Body of pancreas (tissue), 4 donors: ENCODE measurements at regions not wholly inside any gene's neighbourhood (a gene's known extent, or its start where the extent isn't known, plus 50 kb on each side); places are given as distances from the start of the nearest gene placed in this dataset.

Source experiments
- ATAC-seq: fragments of 150-250 bp; one replicate; pipeline ENCODE4 v1.9.1; 2016
- DNase-seq, 4 donors: peaks; one replicate each; pipeline ENCODE4 v3.0.0-alpha.2; 2019
- H3K27ac ChIP-seq, 4 donors: fragments of 200-600 bp; sonication (generic); 1 replicate in 3 of 4; 2 replicates in 1 of 4; pipeline versions ENCODE4 v1.5.1 to v1.6.1; 2016 to 2019; ENCODE audit warnings: mild to moderate bottlenecking in 1 of 4, mixed read lengths in 1 of 4, moderate library complexity in 1 of 4
- H3K27me3 ChIP-seq, 2 donors: fragments of 200-600 bp; sonication (generic); one replicate each; pipeline ENCODE4 v1.6.0; 2016; ENCODE audit warnings: mild to moderate bottlenecking in 1 of 2
- H3K36me3 ChIP-seq, 2 donors: fragments of 200-600 bp; sonication (generic); replicated peaks in 1 of 2; 2 replicates each; pipeline ENCODE4 v1.5.1; 2016; ENCODE audit warnings: low read depth in 2 of 2; ENCODE audit not compliant: insufficient read depth in 1 of 2
- H3K4me1 ChIP-seq: fragments of 200-600 bp; sonication (generic); one replicate; pipeline ENCODE4 v1.6.0; 2016
- H3K4me3 ChIP-seq, 2 donors: fragments of 200-600 bp; sonication (generic); 1 replicate in 1 of 2; 2 replicates in 1 of 2; pipeline ENCODE4 v1.5.1; 2016 to 2019
- H3K9me3 ChIP-seq, 3 donors: fragments of 200-600 bp; sonication (generic); 1 replicate in 2 of 3; 2 replicates in 1 of 3; pipeline ENCODE4 v1.5.1; 2016
- CTCF ChIP-seq, 7 experiments: fragments of 450-650 bp in 4 of 7; fragments of 200-600 bp in 3 of 7; sonication (generic) in 3 of 7; IDR thresholded peaks; one replicate each; pipeline ENCODE4 v1.5.1; 2016 to 2019; ENCODE audit warnings: antibody characterized with exemption in 7 of 7
- POLR2A ChIP-seq, 3 donors: fragments of 450-650 bp; IDR thresholded peaks; one replicate each; pipeline ENCODE4 v1.6.1; 2016; ENCODE audit warnings: antibody characterized with exemption in 3 of 3, mild to moderate bottlenecking in 2 of 3
- WGBS, 2 donors: methylation state at CpG; one replicate each; pipeline ENCODE4 v1.1.5; 2017; 5-methylcytosine and 5-hydroxymethylcytosine counted together
- intact Hi-C: fragments of 100-400 bp; cut with DNase I; formaldehyde crosslinking; loops from one replicate; pipeline ENCODE4 v1.15.1; 2023

GRCh38 chr5:173472784-173473278, 143.6 kb downstream of the BOD1 start:
- Histone ChIP-seq H3K4me3 (no peak overlapping the region), H3K9me3 (no peaks in the 10 kb centered on the region), H3K36me3 (no peaks in the 10 kb centered on the region), H3K4me1 (peaks cover 29% of the 10 kb centered on the region), H3K27me3 (no peaks in the 10 kb centered on the region), H3K27ac (peak overlapping the region; percentile 77 to 89 (median 84))
- ATAC-seq, result peak; percentile 51
- no peak for TF ChIP-seq CTCF (IDR thresholded peaks at IDR 0.05)
- TF ChIP-seq POLR2A (IDR thresholded peaks at IDR 0.05), result no peak
- DNase-seq, result peak; percentile 35 to 67 (median 42)
- intact Hi-C loops, result no loop called here
- 40 to 49% methylated on average over 3 of the region's 3 CpGs for WGBS, 2 donors

GRCh38 chr5:173472164-173472563, 143.9 kb upstream of the STC2 start:
- ATAC-seq (peak; percentile 98), DNase-seq (peak; percentile 80 to 93 (median 88))
- Histone ChIP-seq H3K9me3 (no peaks in the 10 kb centered on the region), H3K4me3 (no peak overlapping the region), H3K27ac (peak overlapping the region; percentile 77 to 89 (median 84)), H3K36me3 (no peaks in the 10 kb centered on the region), H3K4me1 (peaks cover 29% of the 10 kb centered on the region), H3K27me3 (no peaks in the 10 kb centered on the region)
- 38 to 55% methylated on average over 3 of the region's 3 CpGs for WGBS, 2 donors
- peak in 1 of 3 donors; percentile 27 for TF ChIP-seq POLR2A (IDR thresholded peaks at IDR 0.05)
- no peak for TF ChIP-seq CTCF (IDR thresholded peaks at IDR 0.05)
- intact Hi-C loops, result no loop called here

DNA sequence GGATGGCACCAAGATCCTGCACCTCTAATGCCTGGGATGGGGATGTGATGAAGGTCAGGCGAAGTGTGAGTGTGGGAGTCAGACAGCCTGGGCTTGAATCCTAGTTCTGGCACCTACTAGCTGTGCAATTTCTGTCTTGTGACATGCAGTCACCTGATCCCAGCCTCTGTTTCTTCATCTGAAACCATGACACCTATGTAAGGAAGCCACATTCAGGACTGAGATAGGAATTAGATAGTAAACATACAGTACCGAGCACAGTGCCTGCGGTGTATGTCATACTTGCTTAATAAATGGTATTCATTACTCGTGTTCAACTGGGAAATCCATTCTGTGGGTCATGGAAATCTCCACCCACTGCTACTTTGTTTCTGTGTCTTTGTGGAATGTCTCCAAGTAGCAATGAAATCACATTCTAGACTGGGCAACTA, 140.6 kb upstream of the STC2 start:
- Histone ChIP-seq H3K4me3 (no peak overlapping the region), H3K27ac (no peak overlapping the region), H3K4me1 (peaks cover 25% of the 10 kb centered on the region), H3K27me3 (no peaks in the 10 kb centered on the region), H3K9me3 (no peaks in the 10 kb centered on the region), H3K36me3 (no peaks in the 10 kb centered on the region)
- WGBS, 2 donors, result 80% methylated on average over 4 of the region's 4 CpGs
- no peak for ATAC-seq
- TF ChIP-seq POLR2A (IDR thresholded peaks at IDR 0.05) (no peak), CTCF (IDR thresholded peaks at IDR 0.05) (no peak)
- intact Hi-C loops, result no loop called here
- DNase-seq, result no peak

DNA sequence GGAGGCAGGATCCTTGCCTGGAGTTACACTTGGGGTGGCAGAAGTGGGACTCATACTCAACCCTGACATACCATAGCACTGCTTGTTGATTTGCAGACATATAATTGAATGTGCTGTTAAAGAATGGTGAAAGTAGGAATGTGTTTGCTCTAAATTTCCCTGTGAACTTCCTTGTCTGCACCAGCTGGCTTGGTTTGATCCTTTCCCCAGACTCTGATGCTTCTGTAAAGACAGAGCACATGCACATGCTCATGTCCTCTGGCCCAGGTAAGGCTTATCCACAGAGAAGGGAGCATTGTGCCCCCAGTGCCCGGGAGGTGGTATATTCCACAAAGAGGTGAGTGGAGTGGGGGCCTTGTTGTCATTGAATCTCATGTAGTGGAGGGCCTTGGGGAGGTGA, 138.0 kb upstream of the STC2 start:
- Histone ChIP-seq H3K4me1 (no peaks in the 10 kb centered on the region), H3K27ac (no peak overlapping the region), H3K36me3 (no peaks in the 10 kb centered on the region), H3K9me3 (no peaks in the 10 kb centered on the region), H3K4me3 (no peak overlapping the region), H3K27me3 (no peaks in the 10 kb centered on the region)
- DNase-seq, result peak in 2 of 4 donors; percentile 16 to 32
- TF ChIP-seq CTCF (IDR thresholded peaks at IDR 0.05) (no peak), POLR2A (IDR thresholded peaks at IDR 0.05) (no peak)
- peak; percentile 64 for ATAC-seq
- intact Hi-C loops, result no loop called here
- whole genome bisulfite sequencing, 2 donors, result 80 to 91% methylated on average over 1 of the region's 1 CpG

DNA sequence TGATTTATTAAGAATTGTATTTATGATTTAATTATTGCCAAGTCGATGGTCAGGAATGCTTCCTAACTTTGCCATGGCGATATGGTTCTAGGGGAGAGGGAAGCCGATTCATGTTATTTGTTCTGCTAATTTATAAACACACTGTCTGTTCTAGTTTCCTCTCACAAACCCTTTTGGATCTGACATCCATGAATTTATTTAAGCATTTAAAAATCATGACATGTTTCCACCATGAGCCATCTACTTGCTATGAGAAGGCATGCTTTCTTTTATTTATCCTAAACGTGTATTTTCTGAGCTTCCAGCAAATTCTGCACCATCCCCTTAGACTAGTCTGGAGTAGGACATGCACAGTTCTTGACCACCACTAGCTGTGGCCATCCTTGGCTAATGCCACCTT, 136.6 kb upstream of the STC2 start:
- no peak for DNase-seq
- H3K4me3 ChIP-seq, result no peak overlapping the region
- H3K36me3 ChIP-seq, result no peaks in the 10 kb centered on the region
- ATAC-seq, result no peak
- H3K4me1 ChIP-seq, result no peaks in the 10 kb centered on the region
- no peaks in the 10 kb centered on the region for H3K27me3 ChIP-seq
- TF ChIP-seq POLR2A (IDR thresholded peaks at IDR 0.05) (no peak), CTCF (IDR thresholded peaks at IDR 0.05) (no peak)
- no peaks in the 10 kb centered on the region for H3K9me3 ChIP-seq
- WGBS, 2 donors, result 62 to 65% methylated on average over 4 of the region's 4 CpGs
- H3K27ac ChIP-seq, result no peak overlapping the region
- intact Hi-C loops, result no loop called here
